Tibial artery (tissue), 4 donors: ENCODE measurements at regions not wholly inside any gene's neighbourhood (a gene's known extent, or its start where the extent isn't known, plus 50 kb on each side); places are given as distances from the start of the nearest gene placed in this dataset.

ENCODE experiments used
- DNase-seq, 2 donors: peaks; one replicate each; pipeline ENCODE4 v3.0.0-alpha.2; 2019
- H3K27ac ChIP-seq, 2 donors: fragments of 200-600 bp; sonication (generic) in 1 of 2; 1 replicate in 1 of 2; 2 replicates in 1 of 2; pipeline ENCODE4 v1.5.1; 2018 to 2019; ENCODE audit warnings: mild to moderate bottlenecking in 1 of 2
- H3K27me3 ChIP-seq, 2 donors: fragments of 200-600 bp; sonication (generic) in 1 of 2; one replicate each; pipeline versions ENCODE4 v1.5.1 to v1.6.0; 2016 to 2019
- H3K36me3 ChIP-seq, 3 donors: fragments of 200-600 bp; sonication (generic) in 2 of 3; one replicate each; pipeline ENCODE4 v1.5.1; 2016 to 2019; ENCODE audit warnings: mild to moderate bottlenecking in 2 of 3
- H3K4me1 ChIP-seq, 4 donors: fragments of 200-600 bp; sonication (generic) in 2 of 4; 1 replicate in 3 of 4; 2 replicates in 1 of 4; pipeline ENCODE4 v1.5.1; 2016 to 2019
- H3K4me3 ChIP-seq, 2 donors: fragments of 200-600 bp; sonication (generic) in 1 of 2; 1 replicate in 1 of 2; 2 replicates in 1 of 2; pipeline ENCODE4 v1.5.1; 2018 to 2019; ENCODE audit warnings: mild to moderate bottlenecking in 2 of 2
- H3K9me3 ChIP-seq, 3 donors: fragments of 200-600 bp; sonication (generic) in 1 of 3; one replicate each; pipeline ENCODE4 v1.5.1; 2016 to 2019
- intact Hi-C: fragments of 100-400 bp; cut with DNase I; formaldehyde crosslinking; loops from one replicate; pipeline ENCODE4 v1.15.0; 2023; ENCODE audit warnings: low total_unique reads
- TF ChIP-seq, protein P1 (sequence below), 2 experiments: fragments of 200-600 bp in 1 of 2; fragments of 450-650 bp in 1 of 2; IDR thresholded peaks; one replicate each; pipeline ENCODE4 v1.5.1; 2017 to 2019; ENCODE audit warnings: antibody characterized with exemption in 2 of 2, mild to moderate bottlenecking in 1 of 2, moderate library complexity in 1 of 2

DNA sequence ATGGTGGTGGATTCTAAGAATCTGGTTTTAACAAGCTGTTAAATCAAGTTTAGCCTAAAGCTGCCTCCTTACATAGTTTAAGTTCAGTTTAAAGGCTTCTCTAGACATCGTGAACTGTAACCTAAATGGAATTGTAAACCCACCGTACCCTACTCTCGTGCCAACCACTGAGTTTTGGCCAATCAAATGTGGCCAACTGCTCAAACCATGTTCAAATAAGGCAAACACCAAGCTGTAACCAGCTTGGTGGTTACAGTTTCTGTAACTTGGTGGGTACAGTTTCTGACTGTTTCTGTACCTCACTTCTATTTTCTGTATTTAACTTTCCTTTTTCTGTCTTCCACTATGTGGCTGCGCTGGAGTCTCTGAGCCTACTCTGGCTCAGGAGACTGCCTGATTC, 131.9 kb upstream of the DDHD1 start:
- intact Hi-C loops = no loop called here
- DNase-seq = no peak

DNA sequence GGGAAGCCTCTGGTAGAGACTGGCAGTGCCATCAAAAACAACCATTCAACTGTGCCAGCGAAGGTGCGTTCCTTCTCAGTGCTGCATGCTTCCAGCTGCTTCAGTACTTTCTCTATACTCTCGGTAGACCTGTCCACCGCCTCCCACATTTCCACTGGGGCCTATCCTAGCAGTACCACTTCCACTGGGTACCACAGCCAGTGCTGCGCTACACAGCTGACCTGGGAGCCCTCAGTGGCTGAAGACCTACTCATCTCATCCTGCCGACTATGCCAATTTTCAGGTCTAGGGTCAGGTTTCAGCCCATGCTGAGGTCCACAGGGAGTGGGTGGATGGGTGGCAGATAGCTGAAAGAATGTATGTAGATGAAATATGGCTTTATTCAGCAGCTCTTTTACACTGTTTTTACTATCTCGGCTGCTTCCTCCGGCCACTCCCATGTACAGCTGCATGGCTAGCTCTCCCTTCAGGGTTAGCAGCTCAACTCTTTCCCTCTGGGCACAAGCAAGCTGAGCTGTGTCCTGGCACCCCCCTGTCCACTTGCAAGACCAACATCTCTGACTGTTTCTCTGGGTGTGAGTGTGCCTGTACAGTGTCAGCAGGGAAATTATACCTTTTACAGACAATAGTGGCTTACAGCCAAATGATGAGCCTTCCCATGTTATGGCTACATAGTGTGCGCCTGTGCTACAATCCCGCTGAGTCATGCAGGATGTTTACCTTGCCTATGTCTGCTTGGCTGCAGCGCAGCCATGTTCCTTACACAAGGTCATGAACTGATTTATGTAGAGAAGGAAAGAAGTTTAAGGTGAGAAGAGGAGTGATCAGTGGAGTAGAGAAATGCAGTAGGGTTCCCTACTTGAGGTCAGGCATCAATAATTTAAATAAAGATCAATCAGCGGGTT, 125.7 kb upstream of the DDHD1 start:
- no peak for DNase-seq
- H3K9me3 ChIP-seq = peaks cover 0 to 15% (median 0%) of the 10 kb centered on the region in 3 donors
- H3K4me3 ChIP-seq = no peak overlapping the region
- H3K36me3 ChIP-seq = no peaks in the 10 kb centered on the region
- intact Hi-C loops = no loop called here
- no peaks in the 10 kb centered on the region for H3K27me3 ChIP-seq
- TF ChIP-seq, protein P1, sequence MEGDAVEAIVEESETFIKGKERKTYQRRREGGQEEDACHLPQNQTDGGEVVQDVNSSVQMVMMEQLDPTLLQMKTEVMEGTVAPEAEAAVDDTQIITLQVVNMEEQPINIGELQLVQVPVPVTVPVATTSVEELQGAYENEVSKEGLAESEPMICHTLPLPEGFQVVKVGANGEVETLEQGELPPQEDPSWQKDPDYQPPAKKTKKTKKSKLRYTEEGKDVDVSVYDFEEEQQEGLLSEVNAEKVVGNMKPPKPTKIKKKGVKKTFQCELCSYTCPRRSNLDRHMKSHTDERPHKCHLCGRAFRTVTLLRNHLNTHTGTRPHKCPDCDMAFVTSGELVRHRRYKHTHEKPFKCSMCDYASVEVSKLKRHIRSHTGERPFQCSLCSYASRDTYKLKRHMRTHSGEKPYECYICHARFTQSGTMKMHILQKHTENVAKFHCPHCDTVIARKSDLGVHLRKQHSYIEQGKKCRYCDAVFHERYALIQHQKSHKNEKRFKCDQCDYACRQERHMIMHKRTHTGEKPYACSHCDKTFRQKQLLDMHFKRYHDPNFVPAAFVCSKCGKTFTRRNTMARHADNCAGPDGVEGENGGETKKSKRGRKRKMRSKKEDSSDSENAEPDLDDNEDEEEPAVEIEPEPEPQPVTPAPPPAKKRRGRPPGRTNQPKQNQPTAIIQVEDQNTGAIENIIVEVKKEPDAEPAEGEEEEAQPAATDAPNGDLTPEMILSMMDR (IDR thresholded peaks at IDR 0.05) = no peak
- H3K4me1 ChIP-seq = no peaks in the 10 kb centered on the region
- H3K27ac ChIP-seq = no peak overlapping the region

More for the DNA sequence above, 131.9 kb upstream of the DDHD1 start:
- H3K4me1 ChIP-seq = no peaks in the 10 kb centered on the region
- TF ChIP-seq, protein P1 (IDR thresholded peaks at IDR 0.05) = no peak
- no peak overlapping the region for H3K4me3 ChIP-seq
- no peaks in the 10 kb centered on the region for H3K36me3 ChIP-seq
- no peak overlapping the region for H3K27ac ChIP-seq
- no peaks in the 10 kb centered on the region for H3K27me3 ChIP-seq
- H3K9me3 ChIP-seq = peaks cover 0 to 21% (median 0%) of the 10 kb centered on the region in 3 donors

DNA sequence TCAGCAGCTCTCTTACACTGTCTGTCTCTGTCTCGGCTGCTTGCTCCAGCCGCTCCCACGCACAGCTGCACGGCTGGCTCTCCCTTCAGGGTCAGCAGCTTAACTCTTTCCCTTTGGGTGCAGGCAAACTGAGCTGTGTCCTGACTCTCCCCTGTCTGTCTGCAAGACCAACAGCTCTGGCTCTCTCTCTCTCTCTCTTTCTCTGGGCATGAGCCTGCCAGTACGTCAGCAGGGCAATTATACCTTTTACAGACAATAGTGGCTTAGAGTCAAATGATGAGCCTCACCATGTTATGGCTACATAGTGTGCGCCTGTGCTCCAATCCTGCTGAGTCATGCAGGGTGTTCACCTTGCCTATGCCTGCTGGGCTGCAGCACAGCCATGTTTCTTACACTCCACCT, 120.5 kb upstream of the DDHD1 start:
- Histone ChIP-seq H3K9me3 (no peaks in the 10 kb centered on the region), H3K36me3 (no peaks in the 10 kb centered on the region), H3K27ac (no peak overlapping the region), H3K4me3 (no peak overlapping the region), H3K27me3 (no peaks in the 10 kb centered on the region), H3K4me1 (no peaks in the 10 kb centered on the region)
- DNase-seq = no peak
- intact Hi-C loops = no loop called here
- TF ChIP-seq, protein P1 (IDR thresholded peaks at IDR 0.05) = no peak

DNA sequence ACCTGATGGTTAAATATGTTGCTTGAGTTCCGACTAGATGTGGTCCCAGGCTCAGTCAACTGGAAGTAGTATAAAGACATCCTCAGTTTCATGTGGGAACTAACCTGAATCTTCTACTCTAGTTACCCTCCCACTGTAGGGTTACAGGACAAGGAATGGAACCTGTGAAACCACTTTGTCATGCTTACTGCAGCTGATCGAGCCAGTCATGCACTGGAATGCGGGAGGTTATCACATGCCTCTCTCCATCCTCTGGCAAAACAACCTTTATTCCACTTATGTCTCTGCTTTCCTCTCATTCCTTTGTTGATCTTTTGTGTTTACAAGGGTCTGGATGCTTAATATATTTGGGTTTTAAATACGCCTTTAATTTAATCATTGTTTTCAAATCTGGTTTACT, 111.9 kb upstream of the DDHD1 start:
- H3K27me3 ChIP-seq = no peaks in the 10 kb centered on the region
- H3K27ac ChIP-seq = no peak overlapping the region
- H3K4me3 ChIP-seq = no peak overlapping the region
- TF ChIP-seq, protein P1 (IDR thresholded peaks at IDR 0.05) = no peak
- peaks cover 0 to 6% (median 0%) of the 10 kb centered on the region in 3 donors for H3K9me3 ChIP-seq
- intact Hi-C loops = no loop called here
- no peak for DNase-seq
- H3K4me1 ChIP-seq = no peaks in the 10 kb centered on the region
- no peaks in the 10 kb centered on the region for H3K36me3 ChIP-seq

DNA sequence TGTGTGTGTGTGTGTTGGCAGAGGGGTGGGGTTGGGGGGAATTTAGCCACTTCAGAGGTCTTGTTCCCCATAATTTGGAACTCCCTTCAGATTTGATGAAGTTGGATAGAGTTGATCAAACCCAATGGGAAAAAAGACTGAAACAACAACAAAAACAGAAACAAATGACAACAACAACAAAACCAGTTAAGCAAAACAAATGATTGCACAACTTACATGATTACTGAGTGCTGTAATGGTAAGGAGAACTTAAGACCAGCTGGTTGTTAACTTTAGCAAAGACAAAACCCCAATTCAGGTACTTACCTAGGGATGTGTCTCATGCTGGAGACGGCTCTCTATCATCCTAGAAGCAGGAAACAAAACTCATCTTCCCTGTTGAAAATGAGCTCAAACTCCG, 107.8 kb upstream of the DDHD1 start:
- Histone ChIP-seq H3K36me3 (no peaks in the 10 kb centered on the region), H3K4me3 (no peak overlapping the region), H3K27me3 (no peaks in the 10 kb centered on the region), H3K4me1 (no peaks in the 10 kb centered on the region), H3K27ac (no peak overlapping the region), H3K9me3 (peaks cover 0 to 6% (median 0%) of the 10 kb centered on the region in 3 donors)
- DNase-seq = no peak
- TF ChIP-seq, protein P1 (IDR thresholded peaks at IDR 0.05) = no peak
- intact Hi-C loops = no loop called here
